PC-3 (cell line): ENCODE measurements at regions not wholly inside any gene's neighbourhood (a gene's known extent, or its start where the extent isn't known, plus 50 kb on each side); places are given as distances from the start of the nearest gene placed in this dataset.
"Not testable (repeated sequence)": the region's sequence is repeated elsewhere in the genome, so short reads cannot be mapped to it uniquely, and the experiment has no call there.

Source experiments
- ATAC-seq: fragments of 200-7000 bp; cut with Tn5 transposase; 2 replicates; pipeline ENCODE4 v1.9.1; 2020; ENCODE audit warnings: mild to moderate bottlenecking, moderate library complexity
- BruUV-seq: library from RNA; stranded (reverse); fragments of 400-500 nt; replicated peaks from 2 replicates; lab custom pipeline; 2021; lab: Mats Ljungman, UMichigan
- CTCF ChIA-PET: fragments of 300-600 bp; sonication (Branson Sonifier 250); formaldehyde crosslinking; loops from one replicate; lab custom pipeline; 2022; ENCODE audit warnings: antibody characterized with exemption; lab: Charles Lee
- POLR2A ChIA-PET: fragments of 300-600 bp; sonication (Branson Sonifier 250); formaldehyde crosslinking; loops from one replicate; lab custom pipeline; 2022; ENCODE audit warnings: antibody characterized with exemption; ENCODE audit not compliant: unreplicated experiment; lab: Charles Lee
- DNase-seq: peaks from one replicate; pipeline ENCODE4 v3.0.0-alpha.2; 2015
- H2AFZ ChIP-seq: fragments of 300-600 bp; sonication (generic); 2 replicates; pipeline ENCODE4 v1.6.0; 2016; ENCODE audit warnings: antibody characterized with exemption, low read length
- H3F3A ChIP-seq: fragments of 300-600 bp; sonication (generic); one replicate; pipeline ENCODE4 v1.6.0; 2017; ENCODE audit warnings: antibody characterized with exemption, low read length, control low read depth, mild to moderate bottlenecking; ENCODE audit not compliant: unreplicated experiment
- H3K27ac ChIP-seq: fragments of 300-600 bp; sonication (generic); 2 replicates; pipeline ENCODE4 v1.5.1; 2016; ENCODE audit warnings: mild to moderate bottlenecking, low read length
- H3K27me3 ChIP-seq: fragments of 300-600 bp; sonication (generic); 2 replicates; pipeline ENCODE4 v1.6.1; 2016; ENCODE audit warnings: low read length, mixed read lengths
- H3K36me3 ChIP-seq: fragments of 300-600 bp; sonication (generic); 2 replicates; pipeline ENCODE4 v1.6.1; 2016; ENCODE audit warnings: low read depth, mixed run types, low read length, mixed read lengths
- H3K4me1 ChIP-seq: fragments of 300-600 bp; sonication (generic); 2 replicates; pipeline ENCODE4 v1.5.1; 2016; ENCODE audit warnings: low read length; ENCODE audit not compliant: insufficient read depth
- H3K4me2 ChIP-seq: fragments of 300-600 bp; sonication (generic); 2 replicates; pipeline ENCODE4 v1.6.0; 2016; ENCODE audit warnings: low read length
- H3K4me3 ChIP-seq: fragments of 300-600 bp; sonication (generic); 2 replicates; pipeline ENCODE4 v1.5.1; 2016; ENCODE audit warnings: mild to moderate bottlenecking, low read length, mixed read lengths
- H3K79me2 ChIP-seq: fragments of 300-600 bp; sonication (generic); 2 replicates; pipeline ENCODE4 v1.6.1; 2017; ENCODE audit warnings: low read length, mixed read lengths
- H3K9ac ChIP-seq: fragments of 300-600 bp; sonication (generic); 2 replicates; pipeline ENCODE4 v1.6.0; 2016; ENCODE audit warnings: mild to moderate bottlenecking, low read length
- H3K9me2 ChIP-seq: fragments of 300-600 bp; sonication (generic); replicated peaks from 2 replicates; pipeline ENCODE4 v1.6.1; 2016; ENCODE audit warnings: mixed run types, low read length, mixed read lengths
- H3K9me3 ChIP-seq: fragments of 300-600 bp; sonication (generic); 2 replicates; pipeline ENCODE4 v1.6.1; 2016; ENCODE audit warnings: low read length, mixed read lengths
- H4K20me1 ChIP-seq: fragments of 300-600 bp; sonication (generic); 2 replicates; pipeline ENCODE4 v1.6.1; 2016; ENCODE audit warnings: low read length, mixed read lengths
- EZH2 ChIP-seq: fragments of 300-600 bp; sonication (generic); IDR thresholded peaks from one replicate; pipeline ENCODE4 v1.6.1; 2017; ENCODE audit warnings: antibody characterized with exemption, mild to moderate bottlenecking, low read length; ENCODE audit not compliant: unreplicated experiment
- EZH2phosphoT487 ChIP-seq: fragments of 300-600 bp; sonication (generic); IDR thresholded peaks from 2 replicates; pipeline ENCODE4 v1.6.1; 2018; ENCODE audit warnings: mild to moderate bottlenecking, antibody characterized with exemption, low read length, borderline replicate concordance
- intact Hi-C: fragments of 100-400 bp; cut with micrococcal nuclease; formaldehyde crosslinking; loops from 2 replicates; pipeline ENCODE4 v1.9.0; 2023
- TF ChIP-seq, protein P1 (sequence below): fragments of 300-600 bp; sonication (generic); conservative IDR thresholded peaks from 2 replicates; pipeline ENCODE4 v1.5.1; 2017; ENCODE audit warnings: antibody characterized with exemption, low read depth, mild to moderate bottlenecking, low read length

DNA sequence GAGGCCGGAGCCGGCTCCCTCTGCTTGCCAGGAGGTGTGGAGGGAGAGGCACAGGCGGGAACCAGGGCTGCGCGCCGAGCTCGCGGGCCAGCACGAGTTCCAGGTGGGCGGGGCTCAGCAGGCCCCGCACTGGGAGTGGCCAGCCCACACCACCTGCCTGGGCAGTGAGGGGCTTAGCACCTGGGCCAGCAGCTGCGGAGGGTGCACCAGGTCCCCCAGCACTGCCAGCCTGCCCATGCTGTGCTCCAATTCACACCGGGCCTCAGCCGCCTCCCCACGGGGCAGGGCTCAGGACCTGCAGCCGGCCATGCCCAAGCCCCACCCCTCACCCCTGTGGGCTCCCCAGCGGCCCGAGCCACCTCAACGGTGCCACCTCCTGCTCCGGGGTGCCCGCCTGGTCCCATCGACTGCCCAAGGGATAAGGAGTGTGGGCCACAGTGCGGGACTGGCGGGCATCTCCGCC lies 72.4 kb upstream of the PPP2R5C start:
- no peaks in the 10 kb centered on the region for H3K4me1 ChIP-seq
- ChIA-PET POLR2A (no interaction called here), CTCF (no interaction called here)
- no peaks in the 10 kb centered on the region for H3K36me3 ChIP-seq
- TF ChIP-seq, protein P1, sequence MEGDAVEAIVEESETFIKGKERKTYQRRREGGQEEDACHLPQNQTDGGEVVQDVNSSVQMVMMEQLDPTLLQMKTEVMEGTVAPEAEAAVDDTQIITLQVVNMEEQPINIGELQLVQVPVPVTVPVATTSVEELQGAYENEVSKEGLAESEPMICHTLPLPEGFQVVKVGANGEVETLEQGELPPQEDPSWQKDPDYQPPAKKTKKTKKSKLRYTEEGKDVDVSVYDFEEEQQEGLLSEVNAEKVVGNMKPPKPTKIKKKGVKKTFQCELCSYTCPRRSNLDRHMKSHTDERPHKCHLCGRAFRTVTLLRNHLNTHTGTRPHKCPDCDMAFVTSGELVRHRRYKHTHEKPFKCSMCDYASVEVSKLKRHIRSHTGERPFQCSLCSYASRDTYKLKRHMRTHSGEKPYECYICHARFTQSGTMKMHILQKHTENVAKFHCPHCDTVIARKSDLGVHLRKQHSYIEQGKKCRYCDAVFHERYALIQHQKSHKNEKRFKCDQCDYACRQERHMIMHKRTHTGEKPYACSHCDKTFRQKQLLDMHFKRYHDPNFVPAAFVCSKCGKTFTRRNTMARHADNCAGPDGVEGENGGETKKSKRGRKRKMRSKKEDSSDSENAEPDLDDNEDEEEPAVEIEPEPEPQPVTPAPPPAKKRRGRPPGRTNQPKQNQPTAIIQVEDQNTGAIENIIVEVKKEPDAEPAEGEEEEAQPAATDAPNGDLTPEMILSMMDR = no peak
- TF ChIP-seq EZH2phosphoT487 = no peak
- no peak for TF ChIP-seq EZH2
- no peaks in the 10 kb centered on the region for H3F3A ChIP-seq
- no peak for DNase-seq
- no TSS peak for BruUV-seq
- no peaks in the 10 kb centered on the region for H4K20me1 ChIP-seq
- no peak overlapping the region for H3K27ac ChIP-seq
- no peak overlapping the region for H3K9ac ChIP-seq
- no peaks in the 10 kb centered on the region for H3K9me2 ChIP-seq
- intact Hi-C loops = no loop called here
- no peak overlapping the region for H2AFZ ChIP-seq
- H3K27me3 ChIP-seq = no peaks in the 10 kb centered on the region
- H3K79me2 ChIP-seq = no peaks in the 10 kb centered on the region
- no peak overlapping the region for H3K4me3 ChIP-seq
- no peaks in the 10 kb centered on the region for H3K9me3 ChIP-seq
- no peak for ATAC-seq
- no peak overlapping the region for H3K4me2 ChIP-seq

DNA sequence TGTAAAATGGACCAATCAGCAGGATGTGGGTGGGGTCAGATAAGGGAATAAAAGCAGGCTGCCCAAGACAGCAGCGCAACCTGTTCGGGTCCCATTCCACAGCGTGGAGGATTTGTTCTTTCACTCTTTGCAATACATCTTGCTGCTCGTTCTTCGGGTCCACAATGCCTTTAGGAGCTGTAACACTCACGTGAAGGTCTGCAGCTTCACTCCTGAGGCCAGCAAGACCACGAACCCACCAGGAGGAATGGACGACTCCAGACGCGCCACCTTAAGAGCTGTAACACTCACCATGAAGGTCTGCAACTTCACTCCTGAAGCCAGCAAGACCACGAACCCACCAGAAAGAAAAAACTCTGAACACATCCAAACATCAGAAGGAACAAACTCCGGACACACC lies 71.5 kb upstream of the PPP2R5C start:
- H3K9me3 ChIP-seq, intact Hi-C loops, DNase-seq, H3K4me1 ChIP-seq, H3K36me3 ChIP-seq, BruUV-seq, H3K4me2 ChIP-seq, H3K9me2 ChIP-seq, ATAC-seq, H3K9ac ChIP-seq, H4K20me1 ChIP-seq, H3K27me3 ChIP-seq, H2AFZ ChIP-seq, POLR2A ChIA-PET, H3K27ac ChIP-seq, H3K79me2 ChIP-seq, H3F3A ChIP-seq, H3K4me3 ChIP-seq, CTCF ChIA-PET: not testable (repeated sequence)

DNA sequence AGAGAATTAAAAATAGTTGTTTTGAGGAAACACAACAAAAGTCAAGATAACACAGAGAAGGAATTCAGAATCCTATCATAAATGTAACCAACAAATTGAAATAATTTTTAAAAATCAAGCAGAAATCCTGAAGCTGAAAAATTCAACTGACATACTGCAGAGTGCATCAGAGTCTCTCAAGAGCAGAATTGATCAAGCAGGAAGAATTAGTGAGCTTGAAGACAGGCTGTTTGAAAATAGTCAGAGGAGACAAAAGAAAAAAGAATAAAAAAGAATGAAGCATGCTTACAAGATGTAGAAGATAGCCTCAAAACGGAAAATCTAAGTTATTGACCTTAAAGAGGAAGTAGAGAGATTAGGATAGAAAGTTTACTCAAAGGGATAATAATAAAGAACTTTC lies 65.8 kb upstream of the PPP2R5C start:
- ATAC-seq (no peak), DNase-seq (no peak)
- no peaks in the 10 kb centered on the region for H4K20me1 ChIP-seq
- TF ChIP-seq, protein P1 = no peak
- TF ChIP-seq EZH2 (no peak), EZH2phosphoT487 (no peak)
- BruUV-seq = no TSS peak
- H3K9ac ChIP-seq = no peak overlapping the region
- intact Hi-C loops = no loop called here
- ChIA-PET POLR2A (no interaction called here), CTCF (no interaction called here)
- no peaks in the 10 kb centered on the region for H3F3A ChIP-seq
- H3K9me2 ChIP-seq = no peaks in the 10 kb centered on the region
- H3K4me2 ChIP-seq = no peak overlapping the region
- no peaks in the 10 kb centered on the region for H3K36me3 ChIP-seq
- no peak overlapping the region for H3K4me3 ChIP-seq
- H3K79me2 ChIP-seq = no peaks in the 10 kb centered on the region
- H2AFZ ChIP-seq = no peak overlapping the region
- H3K9me3 ChIP-seq = no peaks in the 10 kb centered on the region
- no peaks in the 10 kb centered on the region for H3K27me3 ChIP-seq
- H3K4me1 ChIP-seq = no peaks in the 10 kb centered on the region
- no peak overlapping the region for H3K27ac ChIP-seq
